NCI-H187 treated with DMSO at 0.1 percent for 48 hours (cell line): ENCODE measurements at regions not wholly inside any gene's neighbourhood (a gene's known extent, or its start where the extent isn't known, plus 50 kb on each side); places are given as distances from the start of the nearest gene placed in this dataset.

Source experiments
- DNase-seq: peaks from one replicate; lab custom pipeline; 2025; lab: John Stamatoyannopoulos, UW

- DNase-seq: no peak
These were observed 65.0 kb upstream of the POU3F1 start for GRCh38 chr1:38111589-38111988.

- DNase-seq: no peak
These were observed 58.7 kb upstream of the POU3F1 start for GRCh38 chr1:38105267-38105666.

- no peak for DNase-seq
These were observed 56.0 kb upstream of the POU3F1 start for GRCh38 chr1:38102636-38103035.

- no peak for DNase-seq
These were observed 54.6 kb upstream of the POU3F1 start for GRCh38 chr1:38101037-38101785.

- DNase-seq: no peak
These were observed 51.7 kb upstream of the POU3F1 start for GRCh38 chr1:38098101-38098847.

GRCh38 chr1:38097284-38097898 is 50.8 kb upstream of the POU3F1 start:
- DNase-seq: no peak
